Tibial nerve (tissue), 4 donors: ENCODE measurements at regions not wholly inside any gene's neighbourhood (a gene's known extent, or its start where the extent isn't known, plus 50 kb on each side); places are given as distances from the start of the nearest gene placed in this dataset.
"Not testable (repeated sequence)": the region's sequence is repeated elsewhere in the genome, so short reads cannot be mapped to it uniquely, and the experiment has no call there.

Experiments used
- DNase-seq, 2 donors: peaks; one replicate each; pipeline ENCODE4 v3.0.0-alpha.2; 2019; ENCODE audit warnings: low spot score in 2 of 2
- H3K27ac ChIP-seq, 4 donors: fragments of 200-600 bp; sonication (generic) in 3 of 4; one replicate each; pipeline ENCODE4 v1.5.1; 2017 to 2019; ENCODE audit warnings: mild to moderate bottlenecking in 1 of 4
- H3K27me3 ChIP-seq, 2 donors: fragments of 200-600 bp; sonication (generic) in 1 of 2; one replicate each; pipeline versions ENCODE4 v1.5.1 to v1.6.0; 2017 to 2019
- H3K36me3 ChIP-seq, 3 donors: fragments of 200-600 bp; sonication (generic); one replicate each; pipeline ENCODE4 v1.5.1; 2018 to 2019
- H3K4me1 ChIP-seq, 4 donors: fragments of 200-600 bp; sonication (generic) in 3 of 4; one replicate each; pipeline ENCODE4 v1.5.1; 2017 to 2019
- H3K4me3 ChIP-seq, 4 donors: fragments of 200-600 bp; sonication (generic) in 3 of 4; one replicate each; pipeline ENCODE4 v1.5.1; 2017 to 2019; ENCODE audit warnings: mild to moderate bottlenecking in 1 of 4, moderate library complexity in 1 of 4
- H3K9me3 ChIP-seq, 4 donors: fragments of 200-600 bp; sonication (generic) in 3 of 4; one replicate each; pipeline ENCODE4 v1.5.1; 2017 to 2019
- EP300 ChIP-seq, 2 donors: sonication (generic); formaldehyde crosslinking; IDR thresholded peaks; one replicate each; pipeline ENCODE4 v1.6.1; 2017; ENCODE audit warnings: antibody characterized with exemption in 2 of 2, mild to moderate bottlenecking in 1 of 2
- POLR2A ChIP-seq, 2 donors: fragments of 450-650 bp; IDR thresholded peaks; one replicate each; pipeline ENCODE4 v1.6.1; 2017; ENCODE audit warnings: antibody characterized with exemption in 2 of 2, mild to moderate bottlenecking in 2 of 2, moderate library complexity in 2 of 2
- WGBS, 2 donors: methylation state at CpG; one replicate each; pipeline ENCODE4 v1.1.5; 2018; 5-methylcytosine and 5-hydroxymethylcytosine counted together
- TF ChIP-seq, protein P1 (sequence below), 5 experiments: fragments of 200-600 bp in 3 of 5; fragments of 450-650 bp in 2 of 5; sonication (generic) in 3 of 5; IDR thresholded peaks; one replicate each; pipeline ENCODE4 v1.5.1; 2016 to 2019; ENCODE audit warnings: antibody characterized with exemption in 5 of 5, mild to moderate bottlenecking in 3 of 5, moderate library complexity in 2 of 5

DNA sequence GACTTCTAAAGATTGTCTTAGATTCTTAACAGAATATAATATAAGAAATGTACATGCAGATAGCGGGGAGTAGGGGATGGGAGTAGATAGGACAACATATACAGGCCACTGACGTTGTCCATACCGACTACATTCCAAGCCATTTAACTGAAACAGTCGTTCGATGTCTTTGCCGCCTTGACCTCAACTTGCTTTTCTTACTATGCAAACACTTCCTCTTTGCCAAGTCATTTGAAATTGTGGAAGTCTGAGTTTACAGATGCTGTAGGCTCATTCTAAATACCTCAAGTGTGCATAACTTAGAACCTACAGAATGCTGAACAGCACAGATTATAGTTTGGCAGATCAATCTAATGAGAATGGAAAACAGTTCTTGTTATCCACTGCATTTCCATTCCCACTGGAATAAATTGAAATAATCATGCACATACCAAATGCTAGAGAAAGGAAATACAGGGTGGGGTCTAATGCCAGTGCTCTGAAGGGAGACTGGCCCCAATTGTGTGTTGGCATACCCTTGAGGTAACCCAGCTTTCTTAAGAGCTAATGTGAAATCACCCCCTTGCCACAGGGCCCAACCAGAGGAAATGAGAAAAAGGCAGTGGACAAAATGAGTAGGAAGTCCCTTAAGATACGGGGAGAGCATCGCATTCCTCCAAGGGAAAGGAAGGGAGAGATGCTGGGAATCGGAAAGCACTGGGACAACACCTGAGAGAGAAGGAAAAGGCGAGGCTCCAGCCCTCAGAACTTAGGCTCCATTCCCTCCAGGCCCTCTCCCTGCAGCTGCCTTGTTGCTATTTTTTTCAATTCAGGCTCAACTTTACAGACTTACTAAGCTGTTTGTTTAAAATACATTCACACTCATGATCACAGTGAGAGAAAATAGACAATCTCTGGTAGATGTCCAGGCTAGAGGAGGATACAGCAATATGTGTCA lies 380.9 kb upstream of the TMTC1 start:
- H3K27me3 ChIP-seq: peaks cover 0 to 4% of the 10 kb centered on the region in 2 donors
- no peak overlapping the region for H3K4me3 ChIP-seq
- H3K4me1 ChIP-seq: no peaks in the 10 kb centered on the region
- H3K27ac ChIP-seq: no peak overlapping the region
- no peaks in the 10 kb centered on the region for H3K36me3 ChIP-seq
- no peaks in the 10 kb centered on the region for H3K9me3 ChIP-seq
- TF ChIP-seq POLR2A (IDR thresholded peaks at IDR 0.05) (no peak), EP300 (IDR thresholded peaks at IDR 0.05) (no peak)
- 52 to 61% methylated on average over 10 of the region's 10 CpGs for WGBS, 2 donors
- no peak for DNase-seq

DNA sequence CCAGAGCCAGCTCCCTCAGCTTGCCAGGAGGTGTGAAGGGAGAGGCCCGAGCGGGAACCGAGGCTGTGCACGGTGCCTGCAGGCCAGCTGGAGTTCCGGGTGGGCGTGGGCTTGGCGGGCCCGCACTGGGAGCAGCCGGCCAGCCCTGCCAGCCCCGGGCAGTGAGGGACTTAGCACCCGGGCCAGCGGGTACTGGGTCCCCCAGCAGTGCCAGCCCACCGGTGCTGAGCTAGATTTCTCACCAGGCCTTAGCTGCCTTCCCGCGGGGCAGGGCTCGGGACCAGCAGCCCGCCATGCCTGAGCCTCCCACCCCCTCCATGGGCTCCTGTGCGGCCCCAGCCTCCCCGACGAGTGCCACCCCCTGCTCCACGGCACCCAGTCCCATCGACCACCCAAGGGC lies 373.1 kb upstream of the TMTC1 start:
- not testable (repeated sequence) for H3K27ac ChIP-seq, DNase-seq, H3K4me3 ChIP-seq, H3K36me3 ChIP-seq, H3K4me1 ChIP-seq, H3K9me3 ChIP-seq, H3K27me3 ChIP-seq
- 69 to 72% methylated on average over 12 to 14 of the region's 22 CpGs for WGBS, 2 donors

DNA sequence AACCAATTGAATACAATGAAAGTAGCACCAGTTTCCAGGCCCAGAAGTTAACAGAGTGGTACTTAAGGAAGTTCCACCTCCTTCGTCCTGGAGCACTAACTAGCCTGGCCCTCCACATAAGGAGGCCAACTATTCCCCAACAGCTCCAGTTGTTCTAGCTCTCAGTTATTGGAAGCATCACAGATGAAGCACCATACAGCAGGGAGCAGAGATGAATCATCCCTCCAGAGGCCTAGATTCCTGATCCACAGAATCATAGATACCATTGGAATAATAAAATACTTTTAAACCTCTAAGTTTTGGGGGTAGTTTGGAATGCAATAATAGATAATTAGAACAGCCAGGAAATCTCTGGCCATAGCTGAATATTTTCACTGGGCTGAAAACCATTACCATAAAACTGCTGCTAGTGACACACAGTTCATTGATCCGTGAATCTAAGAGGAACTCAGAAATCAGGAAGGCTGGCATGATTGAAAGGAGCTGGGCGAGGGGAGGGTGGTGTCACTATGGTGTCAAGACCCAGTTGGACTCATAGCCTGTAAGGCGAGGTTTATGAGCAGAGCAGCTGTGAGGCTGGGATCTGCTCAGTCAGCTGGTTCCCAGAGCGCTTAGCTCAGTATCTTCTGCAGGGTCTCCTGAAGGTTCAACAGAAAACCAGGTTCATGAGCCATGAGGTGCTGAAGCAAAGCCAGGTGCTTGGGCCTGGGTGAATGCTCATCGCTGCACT lies 371.4 kb upstream of the TMTC1 start:
- Histone ChIP-seq H3K9me3 (peaks cover 0 to 8% (median 0%) of the 10 kb centered on the region in 4 donors), H3K27me3 (no peaks in the 10 kb centered on the region), H3K27ac (no peak overlapping the region), H3K36me3 (no peaks in the 10 kb centered on the region), H3K4me3 (no peak overlapping the region), H3K4me1 (no peaks in the 10 kb centered on the region)
- DNase-seq: no peak
- no peak for TF ChIP-seq EP300 (IDR thresholded peaks at IDR 0.05)
- TF ChIP-seq POLR2A (IDR thresholded peaks at IDR 0.05): no peak
- TF ChIP-seq, protein P1, sequence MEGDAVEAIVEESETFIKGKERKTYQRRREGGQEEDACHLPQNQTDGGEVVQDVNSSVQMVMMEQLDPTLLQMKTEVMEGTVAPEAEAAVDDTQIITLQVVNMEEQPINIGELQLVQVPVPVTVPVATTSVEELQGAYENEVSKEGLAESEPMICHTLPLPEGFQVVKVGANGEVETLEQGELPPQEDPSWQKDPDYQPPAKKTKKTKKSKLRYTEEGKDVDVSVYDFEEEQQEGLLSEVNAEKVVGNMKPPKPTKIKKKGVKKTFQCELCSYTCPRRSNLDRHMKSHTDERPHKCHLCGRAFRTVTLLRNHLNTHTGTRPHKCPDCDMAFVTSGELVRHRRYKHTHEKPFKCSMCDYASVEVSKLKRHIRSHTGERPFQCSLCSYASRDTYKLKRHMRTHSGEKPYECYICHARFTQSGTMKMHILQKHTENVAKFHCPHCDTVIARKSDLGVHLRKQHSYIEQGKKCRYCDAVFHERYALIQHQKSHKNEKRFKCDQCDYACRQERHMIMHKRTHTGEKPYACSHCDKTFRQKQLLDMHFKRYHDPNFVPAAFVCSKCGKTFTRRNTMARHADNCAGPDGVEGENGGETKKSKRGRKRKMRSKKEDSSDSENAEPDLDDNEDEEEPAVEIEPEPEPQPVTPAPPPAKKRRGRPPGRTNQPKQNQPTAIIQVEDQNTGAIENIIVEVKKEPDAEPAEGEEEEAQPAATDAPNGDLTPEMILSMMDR (IDR thresholded peaks at IDR 0.05): no peak
- WGBS, 2 donors: 84% methylated on average over 6 of the region's 6 CpGs

DNA sequence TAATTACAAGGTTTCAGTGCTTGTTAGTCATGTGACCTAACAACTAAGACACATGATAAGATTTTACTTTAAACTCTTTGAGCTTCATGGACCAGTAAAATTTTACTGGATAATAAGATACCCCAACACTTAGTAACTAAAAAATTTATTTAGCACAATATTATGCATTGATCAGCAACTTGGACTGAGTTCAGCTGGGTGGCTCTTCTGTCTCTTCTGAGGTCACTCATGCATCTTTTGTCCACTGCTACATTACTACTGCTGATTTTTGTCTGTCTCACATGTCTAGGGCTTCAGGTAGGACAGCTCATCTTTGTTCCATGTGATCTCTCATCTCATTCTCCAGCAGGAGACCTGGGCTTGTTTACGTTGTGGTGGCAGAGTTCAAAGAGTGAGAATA lies 370.2 kb upstream of the TMTC1 start:
- Histone ChIP-seq H3K36me3 (no peaks in the 10 kb centered on the region), H3K27me3 (no peaks in the 10 kb centered on the region), H3K4me1 (no peaks in the 10 kb centered on the region), H3K4me3 (no peak overlapping the region), H3K9me3 (peaks cover 0 to 8% (median 0%) of the 10 kb centered on the region in 4 donors), H3K27ac (no peak overlapping the region)
- 91% methylated on average over 1 of the region's 1 CpG for WGBS, 2 donors
- no peak for TF ChIP-seq POLR2A (IDR thresholded peaks at IDR 0.05)
- TF ChIP-seq, protein P1 (IDR thresholded peaks at IDR 0.05): no peak
- TF ChIP-seq EP300 (IDR thresholded peaks at IDR 0.05): no peak
- DNase-seq: no peak

DNA sequence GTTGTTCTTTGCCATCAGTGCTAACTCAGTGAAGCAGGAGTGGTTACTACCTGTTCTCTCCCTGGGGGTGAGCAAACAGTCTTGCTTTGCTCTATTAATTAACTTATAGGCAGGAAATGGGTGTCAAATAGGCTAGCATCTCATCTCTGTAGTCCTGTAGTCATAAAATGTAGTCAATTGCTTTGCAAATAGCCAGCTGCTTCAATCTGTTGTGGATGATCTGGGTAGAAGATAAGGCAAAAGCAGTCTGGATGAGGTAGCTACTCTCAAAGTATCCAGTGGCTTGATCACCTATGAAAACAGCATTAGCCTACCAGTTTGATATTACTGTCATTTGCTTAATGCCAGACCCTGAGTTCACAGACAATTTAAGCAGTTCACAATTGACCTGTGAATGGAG lies 369.0 kb upstream of the TMTC1 start:
- Histone ChIP-seq H3K36me3 (no peaks in the 10 kb centered on the region), H3K27me3 (no peaks in the 10 kb centered on the region), H3K4me1 (no peaks in the 10 kb centered on the region), H3K4me3 (no peak overlapping the region), H3K27ac (no peak overlapping the region), H3K9me3 (peaks cover 0 to 8% (median 0%) of the 10 kb centered on the region in 4 donors)
- DNase-seq: no peak
- no peak for TF ChIP-seq POLR2A (IDR thresholded peaks at IDR 0.05)
- no peak for TF ChIP-seq EP300 (IDR thresholded peaks at IDR 0.05)
- TF ChIP-seq, protein P1 (IDR thresholded peaks at IDR 0.05): no peak

DNA sequence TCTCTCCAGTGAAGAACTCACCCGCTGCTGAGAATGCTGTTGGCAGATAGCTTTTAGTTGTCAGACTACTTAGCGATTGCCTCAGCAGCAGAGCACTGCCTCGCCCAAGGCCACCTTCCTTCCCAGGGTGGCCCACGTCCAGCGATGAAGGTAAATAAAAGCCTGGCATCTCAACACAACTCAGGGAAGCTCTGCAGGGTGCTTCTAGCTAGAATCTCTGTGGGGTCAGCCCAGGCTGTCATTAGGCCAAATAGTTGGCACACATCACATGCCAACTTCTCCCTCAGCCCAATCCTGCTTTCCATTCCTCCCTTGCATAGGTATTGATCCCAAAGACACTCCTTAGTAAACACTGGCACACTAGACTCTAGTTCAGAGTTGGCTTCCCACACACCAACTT lies 368.1 kb upstream of the TMTC1 start:
- Histone ChIP-seq H3K4me3 (no peak overlapping the region), H3K36me3 (no peaks in the 10 kb centered on the region), H3K27ac (no peak overlapping the region), H3K27me3 (no peaks in the 10 kb centered on the region), H3K9me3 (peaks cover 0 to 8% (median 0%) of the 10 kb centered on the region in 4 donors), H3K4me1 (no peaks in the 10 kb centered on the region)
- TF ChIP-seq, protein P1 (IDR thresholded peaks at IDR 0.05): no peak
- TF ChIP-seq POLR2A (IDR thresholded peaks at IDR 0.05) (no peak), EP300 (IDR thresholded peaks at IDR 0.05) (no peak)
- 69 to 70% methylated on average over 5 of the region's 5 CpGs for WGBS, 2 donors
- no peak for DNase-seq
